Left ventricle myocardium inferior (tissue), 1 donor: ENCODE measurements at regions not wholly inside any gene's neighbourhood (a gene's known extent, or its start where the extent isn't known, plus 50 kb on each side); places are given as distances from the start of the nearest gene placed in this dataset.

Source experiments
- DNase-seq: peaks from one replicate; pipeline ENCODE4 v3.0.0-alpha.2; 2020
- H3K27ac ChIP-seq: fragments of 200-600 bp; replicated peaks from 2 replicates; pipeline ENCODE4 v1.8.0; 2021
- H3K27me3 ChIP-seq: fragments of 200-600 bp; 2 replicates; pipeline ENCODE4 v1.8.0; 2021; ENCODE audit warnings: low read depth
- H3K36me3 ChIP-seq: fragments of 200-600 bp; 2 replicates; pipeline ENCODE4 v1.8.0; 2021
- H3K4me1 ChIP-seq: fragments of 200-600 bp; 2 replicates; pipeline ENCODE4 v1.8.0; 2021
- H3K4me3 ChIP-seq: fragments of 200-600 bp; 2 replicates; pipeline ENCODE4 v1.8.0; 2021; ENCODE audit warnings: mild to moderate bottlenecking, moderate library complexity
- H3K9me3 ChIP-seq: fragments of 200-600 bp; replicated peaks from 2 replicates; pipeline ENCODE4 v1.8.0; 2021
- intact Hi-C: fragments of 100-400 bp; cut with micrococcal nuclease; formaldehyde crosslinking; loops from one replicate; pipeline ENCODE4 v1.11.0; 2022
- TF ChIP-seq, protein P1 (sequence below): fragments of 200-600 bp; IDR thresholded peaks from 2 replicates; pipeline ENCODE4 v1.8.0; 2021; ENCODE audit warnings: antibody characterized with exemption, mild to moderate bottlenecking, borderline replicate concordance
- donor health status: DM: no; HTN: yes; CAD: no; lungs with severe emphysema.

DNA sequence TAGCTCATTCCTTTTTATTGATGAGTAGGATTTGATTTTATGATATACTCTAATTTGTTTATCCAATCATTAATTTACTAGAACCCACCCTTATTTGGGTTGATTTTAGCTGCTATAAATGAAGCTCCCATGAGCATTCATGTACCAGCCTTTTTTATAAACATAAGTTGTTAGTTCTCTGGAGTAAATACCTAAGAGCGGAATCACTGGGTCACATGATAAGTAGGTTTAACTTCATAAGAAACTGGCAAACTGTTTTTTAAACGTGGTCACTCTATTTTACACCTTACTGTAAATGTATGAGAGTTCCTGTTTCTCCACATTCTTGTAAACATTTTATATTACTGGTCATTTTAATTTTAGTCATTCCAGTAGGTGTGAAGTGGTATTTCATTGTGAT, 364.6 kb downstream of the NPR3 start:
- intact Hi-C loops: no loop called here
- Histone ChIP-seq H3K27me3 (no peaks in the 10 kb centered on the region), H3K4me1 (peaks cover 7% of the 10 kb centered on the region), H3K36me3 (no peaks in the 10 kb centered on the region), H3K4me3 (no peak overlapping the region), H3K27ac (no peak overlapping the region), H3K9me3 (no peaks in the 10 kb centered on the region)
- no peak for DNase-seq
- TF ChIP-seq, protein P1, sequence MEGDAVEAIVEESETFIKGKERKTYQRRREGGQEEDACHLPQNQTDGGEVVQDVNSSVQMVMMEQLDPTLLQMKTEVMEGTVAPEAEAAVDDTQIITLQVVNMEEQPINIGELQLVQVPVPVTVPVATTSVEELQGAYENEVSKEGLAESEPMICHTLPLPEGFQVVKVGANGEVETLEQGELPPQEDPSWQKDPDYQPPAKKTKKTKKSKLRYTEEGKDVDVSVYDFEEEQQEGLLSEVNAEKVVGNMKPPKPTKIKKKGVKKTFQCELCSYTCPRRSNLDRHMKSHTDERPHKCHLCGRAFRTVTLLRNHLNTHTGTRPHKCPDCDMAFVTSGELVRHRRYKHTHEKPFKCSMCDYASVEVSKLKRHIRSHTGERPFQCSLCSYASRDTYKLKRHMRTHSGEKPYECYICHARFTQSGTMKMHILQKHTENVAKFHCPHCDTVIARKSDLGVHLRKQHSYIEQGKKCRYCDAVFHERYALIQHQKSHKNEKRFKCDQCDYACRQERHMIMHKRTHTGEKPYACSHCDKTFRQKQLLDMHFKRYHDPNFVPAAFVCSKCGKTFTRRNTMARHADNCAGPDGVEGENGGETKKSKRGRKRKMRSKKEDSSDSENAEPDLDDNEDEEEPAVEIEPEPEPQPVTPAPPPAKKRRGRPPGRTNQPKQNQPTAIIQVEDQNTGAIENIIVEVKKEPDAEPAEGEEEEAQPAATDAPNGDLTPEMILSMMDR: no peak

DNA sequence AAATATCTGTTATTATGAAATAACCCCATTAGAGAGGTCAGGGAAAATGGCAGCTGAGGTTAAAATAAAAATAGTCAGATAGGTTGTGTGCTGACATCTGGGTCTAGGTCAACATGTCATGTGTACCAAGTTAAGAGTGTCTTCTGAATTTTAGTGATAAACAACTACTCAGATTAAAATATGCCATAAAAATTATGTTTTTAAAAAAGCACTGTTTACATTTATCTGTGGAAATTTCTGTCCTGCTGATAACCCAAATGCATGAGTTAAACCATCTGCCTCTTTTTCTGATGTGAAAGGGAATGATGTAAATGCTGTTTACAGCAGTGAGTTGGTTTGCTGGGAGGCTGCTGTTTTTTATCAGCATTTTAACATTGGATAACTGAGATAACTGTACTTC, 361.2 kb upstream of the TARS1 start:
- H3K27me3 ChIP-seq: no peaks in the 10 kb centered on the region
- H3K4me3 ChIP-seq: no peak overlapping the region
- H3K4me1 ChIP-seq: peaks cover 7% of the 10 kb centered on the region
- TF ChIP-seq, protein P1: no peak
- H3K36me3 ChIP-seq: no peaks in the 10 kb centered on the region
- H3K9me3 ChIP-seq: peaks cover 7% of the 10 kb centered on the region
- intact Hi-C loops: no loop called here
- peak overlapping the region; percentile 66 for H3K27ac ChIP-seq
- no peak for DNase-seq

DNA sequence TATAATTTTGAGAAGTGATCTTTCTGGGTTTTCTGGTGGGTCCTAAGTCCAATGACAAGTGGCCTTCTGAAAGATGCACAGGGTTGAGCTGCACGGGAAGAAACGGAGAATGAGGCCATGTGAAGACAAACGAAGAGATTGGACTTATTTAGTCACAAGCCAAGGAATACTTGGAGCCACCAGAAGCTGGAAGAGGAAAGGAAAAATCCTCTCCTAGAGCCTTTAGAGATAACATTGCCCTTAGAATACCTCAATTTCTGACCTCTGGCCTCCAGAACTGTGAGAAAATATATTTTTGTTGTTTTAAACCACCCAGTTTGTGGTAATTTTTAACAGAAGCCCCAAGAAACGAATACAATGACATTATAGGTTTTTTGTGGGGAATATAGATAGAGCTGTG, 360.5 kb upstream of the TARS1 start:
- Histone ChIP-seq H3K27me3 (no peaks in the 10 kb centered on the region), H3K27ac (peak overlapping the region; percentile 66), H3K4me3 (no peak overlapping the region), H3K4me1 (peaks cover 7% of the 10 kb centered on the region), H3K36me3 (no peaks in the 10 kb centered on the region), H3K9me3 (peaks cover 10% of the 10 kb centered on the region)
- intact Hi-C loops: no loop called here
- TF ChIP-seq, protein P1: no peak
- no peak for DNase-seq

- Histone ChIP-seq H3K4me3 (no peak overlapping the region), H3K27me3 (no peaks in the 10 kb centered on the region), H3K9me3 (peaks cover 15% of the 10 kb centered on the region), H3K4me1 (no peaks in the 10 kb centered on the region), H3K27ac (no peak overlapping the region), H3K36me3 (no peaks in the 10 kb centered on the region)
- TF ChIP-seq, protein P1: no peak
- intact Hi-C loops: no loop called here
- DNase-seq: no peak
Measured at GRCh38 chr5:33088176-33088575, 352.6 kb upstream of the TARS1 start.

DNA sequence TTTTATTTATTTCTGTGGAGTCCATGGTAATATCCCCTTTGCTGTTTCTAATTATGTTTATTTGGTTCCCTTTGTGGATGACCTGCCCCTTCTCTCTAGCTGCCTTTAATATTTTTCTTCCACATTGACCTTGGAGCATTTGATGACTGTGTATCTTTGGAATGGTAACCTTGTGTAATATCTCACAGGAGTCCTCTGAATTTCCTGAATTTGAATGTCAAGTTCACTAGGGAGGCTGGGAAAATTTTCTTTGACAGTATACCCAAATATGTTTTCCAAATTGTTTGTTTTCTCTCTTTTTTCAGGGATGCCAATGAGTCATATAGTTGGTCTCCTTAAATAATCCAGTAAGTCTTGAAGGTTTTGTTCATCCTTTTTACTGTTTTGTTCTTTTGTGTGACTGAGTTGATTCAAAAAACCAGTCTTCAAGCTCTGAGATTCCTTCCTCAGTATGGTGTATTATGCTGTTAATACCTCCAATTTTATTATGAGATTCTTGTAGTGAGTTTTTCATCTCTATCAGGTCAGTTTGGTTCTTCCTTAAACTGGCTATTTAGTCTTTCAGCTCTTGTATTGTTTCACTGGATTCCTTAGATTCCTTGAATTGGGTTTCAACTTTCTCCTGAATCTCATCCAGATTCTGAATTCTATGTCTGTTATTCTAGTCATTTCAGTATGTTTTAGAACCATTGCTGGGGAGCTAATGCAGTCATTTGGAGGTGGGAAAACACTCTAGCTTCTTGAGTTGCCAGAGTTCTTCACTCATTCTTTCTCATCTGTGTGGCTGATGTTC, 349.0 kb upstream of the TARS1 start:
- no peaks in the 10 kb centered on the region for H3K36me3 ChIP-seq
- H3K9me3 ChIP-seq: peaks cover 7% of the 10 kb centered on the region
- H3K4me1 ChIP-seq: no peaks in the 10 kb centered on the region
- DNase-seq: no peak
- no peak overlapping the region for H3K4me3 ChIP-seq
- intact Hi-C loops: no loop called here
- H3K27me3 ChIP-seq: no peaks in the 10 kb centered on the region
- TF ChIP-seq, protein P1: no peak
- no peak overlapping the region for H3K27ac ChIP-seq
